HEK293T (cell line): ENCODE measurements at regions not wholly inside any gene's neighbourhood (a gene's known extent, or its start where the extent isn't known, plus 50 kb on each side); places are given as distances from the start of the nearest gene placed in this dataset.

Experiments used
- CTCF ChIA-PET: fragments of 350-600 bp; formaldehyde crosslinking; extraction: SDS; loops from one replicate; lab custom pipeline; 2021; ENCODE audit warnings: antibody characterized with exemption, inconsistent platforms; lab: Yijun Ruan, JAX
- POLR2A ChIA-PET: fragments of 350-600 bp; formaldehyde crosslinking; extraction: SDS; loops from one replicate; lab custom pipeline; 2020; ENCODE audit warnings: antibody characterized with exemption, inconsistent platforms; lab: Yijun Ruan, JAX
- DNase-seq: peaks from one replicate; pipeline ENCODE4 v3.0.0; 2012; ENCODE audit warnings: mixed read lengths; ENCODE audit errors: extremely low spot score
- ARNT ChIP-seq: fragments of 450-650 bp; IDR thresholded peaks from 2 replicates; pipeline ENCODE4 v1.6.1; 2017; ENCODE audit warnings: mild to moderate bottlenecking
- BHLHE40 ChIP-seq: fragments of 450-650 bp; IDR thresholded peaks from 2 replicates; pipeline ENCODE4 v1.6.1; 2016; ENCODE audit warnings: mild to moderate bottlenecking, moderate library complexity, borderline replicate concordance
- CTBP1 ChIP-seq: fragments of 450-650 bp; IDR thresholded peaks from 2 replicates; pipeline ENCODE4 v1.6.1; 2016; ENCODE audit warnings: borderline replicate concordance
- ELF4 ChIP-seq: fragments of 450-650 bp; IDR thresholded peaks from 2 replicates; pipeline ENCODE4 v1.6.1; 2017; ENCODE audit warnings: antibody characterized with exemption
- FOXA1 ChIP-seq: fragments of 450-650 bp; IDR thresholded peaks from 2 replicates; pipeline ENCODE4 v1.6.1; 2016; ENCODE audit warnings: mild to moderate bottlenecking
- FOXK2 ChIP-seq: fragments of 450-650 bp; IDR thresholded peaks from 2 replicates; pipeline ENCODE4 v1.6.1; 2016; ENCODE audit warnings: mild to moderate bottlenecking
- FOXM1 ChIP-seq: fragments of 450-650 bp; IDR thresholded peaks from 2 replicates; pipeline ENCODE4 v1.6.1; 2017; ENCODE audit warnings: mild to moderate bottlenecking, borderline replicate concordance
- HDGF ChIP-seq: fragments of 450-650 bp; IDR thresholded peaks from 2 replicates; pipeline ENCODE4 v1.6.1; 2017; ENCODE audit warnings: antibody characterized with exemption, borderline replicate concordance
- L3MBTL2 ChIP-seq: fragments of 450-650 bp; conservative IDR thresholded peaks from 2 replicates; pipeline ENCODE4 v1.6.1; 2016; ENCODE audit warnings: mild to moderate bottlenecking
- LEF1 ChIP-seq: fragments of 450-650 bp; IDR thresholded peaks from 2 replicates; pipeline ENCODE4 v1.6.1; 2017; ENCODE audit warnings: mild to moderate bottlenecking, borderline replicate concordance
- NFRKB ChIP-seq: fragments of 450-650 bp; IDR thresholded peaks from 2 replicates; pipeline ENCODE4 v1.6.1; 2016; ENCODE audit warnings: mild to moderate bottlenecking, moderate library complexity
- SP1 ChIP-seq: fragments of 450-650 bp; IDR thresholded peaks from 2 replicates; pipeline ENCODE4 v1.6.1; 2017
- SUZ12 ChIP-seq: fragments of 450-650 bp; IDR thresholded peaks from 2 replicates; pipeline ENCODE4 v1.6.1; 2016; ENCODE audit warnings: mild to moderate bottlenecking
- TARDBP ChIP-seq: fragments of 450-650 bp; IDR thresholded peaks from 2 replicates; pipeline ENCODE4 v1.6.1; 2016
- ZNF384 ChIP-seq: fragments of 450-650 bp; IDR thresholded peaks from 2 replicates; pipeline ENCODE4 v1.6.1; 2016
- TF ChIP-seq, protein P1 (sequence below): fragments of 450-650 bp; IDR thresholded peaks from 2 replicates; pipeline ENCODE4 v1.6.1; 2016

DNA sequence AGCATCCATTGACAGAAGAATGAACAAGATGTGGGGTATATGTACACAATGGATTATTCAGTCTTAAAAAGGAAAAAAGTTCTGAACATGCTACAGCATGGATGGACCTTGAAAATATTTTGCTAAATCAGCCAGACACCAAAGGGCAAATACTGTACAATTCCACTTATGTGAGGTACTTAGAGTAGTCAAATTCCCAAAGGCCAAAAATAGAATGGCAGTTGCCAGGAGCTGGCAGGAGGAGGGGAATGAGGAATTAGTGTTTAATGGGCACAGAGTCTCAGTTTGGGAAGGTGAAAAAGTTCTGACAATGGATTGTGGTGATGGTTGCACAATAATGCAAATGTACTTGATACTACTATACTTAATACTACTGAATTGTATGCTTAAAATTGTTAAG is 193.2 kb downstream of the MBD2 start:
- TF ChIP-seq SP1: no peak
- no peak for TF ChIP-seq TARDBP
- TF ChIP-seq, protein P1, sequence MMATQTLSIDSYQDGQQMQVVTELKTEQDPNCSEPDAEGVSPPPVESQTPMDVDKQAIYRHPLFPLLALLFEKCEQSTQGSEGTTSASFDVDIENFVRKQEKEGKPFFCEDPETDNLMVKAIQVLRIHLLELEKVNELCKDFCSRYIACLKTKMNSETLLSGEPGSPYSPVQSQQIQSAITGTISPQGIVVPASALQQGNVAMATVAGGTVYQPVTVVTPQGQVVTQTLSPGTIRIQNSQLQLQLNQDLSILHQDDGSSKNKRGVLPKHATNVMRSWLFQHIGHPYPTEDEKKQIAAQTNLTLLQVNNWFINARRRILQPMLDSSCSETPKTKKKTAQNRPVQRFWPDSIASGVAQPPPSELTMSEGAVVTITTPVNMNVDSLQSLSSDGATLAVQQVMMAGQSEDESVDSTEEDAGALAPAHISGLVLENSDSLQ: no peak
- TF ChIP-seq ELF4: no peak
- POLR2A ChIA-PET: no interaction called here
- CTCF ChIA-PET: no interaction called here
- DNase-seq: no peak

DNA sequence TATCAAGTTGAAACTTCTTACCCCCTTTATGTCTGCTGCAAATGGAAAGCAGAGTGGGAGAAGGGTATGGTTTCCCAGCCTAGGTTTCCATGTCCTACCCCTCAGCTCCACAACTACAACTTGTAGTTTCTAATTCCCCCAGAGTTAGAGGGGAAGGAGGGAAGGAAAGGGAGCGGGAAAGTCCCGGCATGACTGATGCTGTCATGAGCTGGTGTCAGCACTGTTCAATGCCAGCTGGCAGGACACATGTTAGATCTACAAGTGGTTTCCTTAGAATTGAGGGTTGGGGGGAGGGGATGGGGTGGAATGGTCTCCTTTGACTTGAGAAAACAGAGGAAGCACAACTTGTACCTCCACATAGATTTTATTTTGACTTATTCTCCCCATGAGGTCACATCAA is 194.0 kb downstream of the MBD2 start:
- POLR2A ChIA-PET: no interaction called here
- no peak for TF ChIP-seq BHLHE40
- TF ChIP-seq FOXM1: no peak
- TF ChIP-seq CTBP1: no peak
- TF ChIP-seq SUZ12: no peak
- no peak for TF ChIP-seq FOXA1
- TF ChIP-seq L3MBTL2: no peak
- TF ChIP-seq TARDBP: no peak
- TF ChIP-seq ARNT: no peak
- TF ChIP-seq FOXK2: no peak
- TF ChIP-seq HDGF: no peak
- TF ChIP-seq LEF1: no peak
- TF ChIP-seq, protein P1: no peak
- DNase-seq: no peak
- CTCF ChIA-PET: no interaction called here

DNA sequence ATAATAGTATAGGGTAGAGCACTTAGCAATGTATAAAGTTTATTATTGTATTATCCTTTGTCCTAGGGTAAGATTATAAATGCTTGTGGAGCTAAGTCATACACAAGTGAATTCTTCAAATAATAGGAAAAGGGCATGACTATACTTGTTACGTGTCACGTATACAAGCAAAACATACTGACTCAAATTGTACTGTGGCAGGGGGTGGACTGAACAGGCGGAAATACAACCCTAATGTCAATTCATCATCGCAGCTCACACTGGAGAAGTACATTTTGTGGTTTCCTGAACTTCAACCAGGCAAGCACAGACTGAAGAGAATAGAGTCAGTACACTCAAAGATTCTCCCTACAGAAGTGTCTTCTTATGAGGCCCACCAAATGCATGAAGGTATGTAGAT is 201.0 kb downstream of the MBD2 start:
- POLR2A ChIA-PET: no interaction called here
- CTCF ChIA-PET: no interaction called here
- no peak for DNase-seq
- no peak for TF ChIP-seq FOXM1
- no peak for TF ChIP-seq SP1
- TF ChIP-seq ARNT: no peak
- no peak for TF ChIP-seq FOXA1
- no peak for TF ChIP-seq LEF1
- TF ChIP-seq ELF4: no peak
- TF ChIP-seq FOXK2: no peak
- TF ChIP-seq, protein P1: no peak
- no peak for TF ChIP-seq TARDBP
- TF ChIP-seq NFRKB: no peak
- no peak for TF ChIP-seq HDGF
- no peak for TF ChIP-seq ZNF384
- TF ChIP-seq L3MBTL2: no peak

DNA sequence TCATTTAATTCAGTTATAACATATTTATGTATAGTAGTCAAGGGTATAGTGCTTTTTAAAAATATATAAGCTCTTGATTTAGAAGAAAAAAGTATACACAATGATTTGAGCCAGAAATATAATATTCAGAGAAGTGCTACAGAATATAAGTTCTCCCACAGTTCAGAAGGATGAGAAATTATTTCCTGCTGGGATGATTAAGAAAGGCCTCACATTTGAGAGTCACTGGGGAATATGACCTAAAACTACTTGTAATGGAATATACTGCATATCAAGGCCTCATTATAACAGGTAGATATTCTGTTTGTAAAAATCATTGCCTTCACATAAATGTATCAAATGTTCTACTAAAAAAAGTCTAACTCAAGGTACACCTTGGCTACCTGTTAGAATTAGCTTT is 203.5 kb downstream of the MBD2 start:
- POLR2A ChIA-PET: no interaction called here
- no peak for TF ChIP-seq L3MBTL2
- no peak for TF ChIP-seq LEF1
- TF ChIP-seq SUZ12: no peak
- TF ChIP-seq ZNF384: no peak
- no peak for TF ChIP-seq TARDBP
- no peak for DNase-seq
- CTCF ChIA-PET: no interaction called here

DNA sequence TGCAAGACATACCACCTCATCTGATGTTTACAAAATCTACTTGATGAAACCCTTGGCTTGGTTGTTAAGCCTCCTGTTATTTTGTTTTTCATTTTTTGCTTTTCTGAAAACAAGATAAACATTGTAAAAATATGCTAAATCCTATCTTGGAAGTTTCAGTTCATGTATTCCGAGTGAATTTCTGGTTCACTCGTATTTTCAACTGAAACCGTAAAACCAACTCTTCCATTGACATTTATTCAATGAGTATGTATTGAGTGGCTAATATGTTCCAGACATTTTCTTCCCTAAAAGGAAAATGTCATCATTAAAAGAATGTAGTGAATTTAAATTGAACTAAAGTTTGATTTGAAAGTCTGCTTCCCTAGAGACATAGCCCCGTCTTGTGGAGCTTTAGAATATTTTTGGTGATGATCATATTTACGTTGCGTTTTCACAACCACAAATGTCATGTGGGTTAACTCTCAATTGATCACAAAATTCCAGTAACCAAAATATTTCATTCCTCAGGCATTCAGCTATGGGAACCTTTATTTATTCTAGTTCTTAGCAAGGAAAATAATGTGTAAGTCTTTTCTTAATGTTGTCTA is 204.2 kb downstream of the MBD2 start:
- CTCF ChIA-PET: no interaction called here
- POLR2A ChIA-PET: no interaction called here
- DNase-seq: no peak
- TF ChIP-seq TARDBP (no peak), L3MBTL2 (no peak), HDGF (no peak), CTBP1 (no peak), LEF1 (no peak), BHLHE40 (no peak), SP1 (no peak), ELF4 (no peak), ZNF384 (no peak), FOXA1 (no peak), ARNT (no peak), FOXK2 (no peak), SUZ12 (no peak), FOXM1 (no peak), NFRKB (no peak)
- TF ChIP-seq, protein P1: no peak

DNA sequence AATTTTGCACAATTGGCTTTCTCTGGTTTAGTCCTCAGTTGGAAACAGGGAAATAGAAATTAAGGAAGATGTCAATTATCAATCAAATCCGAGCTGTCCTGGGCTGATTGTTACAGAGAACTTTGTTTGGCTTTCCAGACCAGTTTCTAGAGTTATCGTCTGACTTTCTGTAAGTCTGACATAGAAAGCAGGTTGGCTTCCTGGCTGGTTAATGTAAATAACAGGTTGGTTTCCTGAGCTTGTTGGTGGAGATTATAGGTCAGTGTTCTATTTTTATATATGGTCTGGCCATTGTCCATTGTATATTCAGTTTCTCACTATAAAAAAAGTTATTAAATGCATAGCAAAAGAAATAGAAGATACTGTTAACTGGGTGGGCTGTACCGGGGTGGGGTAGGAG is 204.8 kb downstream of the MBD2 start:
- no peak for DNase-seq
- CTCF ChIA-PET: no interaction called here
- no peak for TF ChIP-seq ELF4
- TF ChIP-seq L3MBTL2: no peak
- no peak for TF ChIP-seq NFRKB
- no peak for TF ChIP-seq HDGF
- TF ChIP-seq, protein P1: no peak
- no peak for TF ChIP-seq ZNF384
- no peak for TF ChIP-seq BHLHE40
- TF ChIP-seq SUZ12: no peak
- no peak for TF ChIP-seq FOXK2
- TF ChIP-seq LEF1: no peak
- POLR2A ChIA-PET: no interaction called here
